Effector memory CD8-positive, alpha-beta T cell (primary cell): ENCODE measurements at regions not wholly inside any gene's neighbourhood (a gene's known extent, or its start where the extent isn't known, plus 50 kb on each side); places are given as distances from the start of the nearest gene placed in this dataset.

Experiments
- ATAC-seq: fragments of 150-1000 bp; cut with Tn5 transposase; replicated peaks from 2 replicates; pipeline ENCODE4 v1.10.0; 2021; ENCODE audit warnings: mild to moderate bottlenecking, moderate library complexity
- DNase-seq, 3 experiments: peaks; one replicate each; pipeline ENCODE4 v3.0.0; 2021
- H3K27ac Mint-ChIP-seq, 2 donors: one replicate each; pipeline ENCODE4 v1.8.0; 2022; ENCODE audit warnings: mild to moderate bottlenecking in 2 of 2, mixed read lengths in 2 of 2, moderate library complexity in 2 of 2
- H3K27me3 Mint-ChIP-seq, 2 donors: one replicate each; pipeline ENCODE4 v1.8.0; 2022; ENCODE audit warnings: mixed read lengths in 2 of 2
- H3K36me3 Mint-ChIP-seq: one replicate; pipeline ENCODE4 v1.8.0; 2022; ENCODE audit warnings: mild to moderate bottlenecking, moderate library complexity, mixed read lengths; ENCODE audit not compliant: insufficient read depth
- H3K4me1 Mint-ChIP-seq, 2 donors: one replicate each; pipeline ENCODE4 v1.8.0; 2022; ENCODE audit warnings: low read depth in 2 of 2, mixed read lengths in 2 of 2
- H3K4me3 Mint-ChIP-seq, 2 donors: one replicate each; pipeline ENCODE4 v1.8.0; 2022; ENCODE audit warnings: mild to moderate bottlenecking in 2 of 2, mixed read lengths in 2 of 2, moderate library complexity in 2 of 2
- H3K9me3 Mint-ChIP-seq, 2 donors: one replicate each; pipeline ENCODE4 v1.8.0; 2022; ENCODE audit warnings: mixed read lengths in 2 of 2

DNA sequence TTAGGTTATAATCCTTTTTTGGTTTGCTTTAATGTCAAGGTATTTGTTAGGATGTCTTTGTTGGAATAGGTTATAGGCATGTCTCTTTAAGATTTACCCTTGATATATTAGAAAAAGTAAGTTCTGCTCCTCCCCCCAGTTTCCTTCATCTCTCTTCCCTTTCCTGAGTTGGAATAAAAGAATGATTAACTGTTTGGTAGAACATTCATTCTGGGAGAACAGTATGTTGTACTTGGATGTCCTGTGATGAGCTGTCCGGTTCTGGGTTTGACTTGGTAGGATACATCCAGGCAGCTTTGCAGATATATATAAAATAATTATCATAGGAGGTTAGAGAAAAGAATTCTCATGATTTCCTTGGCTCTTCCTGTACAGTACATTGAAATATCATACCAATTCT, 199.6 kb upstream of the RREB1 start:
- Mint-ChIP-seq H3K27me3 (peaks cover 18 to 63% of the 10 kb centered on the region in 2 donors), H3K4me1 (no peaks in the 10 kb centered on the region), H3K9me3 (no peaks in the 10 kb centered on the region), H3K36me3 (no peaks in the 10 kb centered on the region), H3K4me3 (no peak overlapping the region), H3K27ac (no peak overlapping the region)
- ATAC-seq (no peak), DNase-seq (no peak)

GRCh38 chr6:6909111-6909510, 198.7 kb upstream of the RREB1 start:
- peaks cover 15 to 63% of the 10 kb centered on the region in 2 donors for H3K27me3 Mint-ChIP-seq
- H3K4me3 Mint-ChIP-seq: no peak overlapping the region

DNA sequence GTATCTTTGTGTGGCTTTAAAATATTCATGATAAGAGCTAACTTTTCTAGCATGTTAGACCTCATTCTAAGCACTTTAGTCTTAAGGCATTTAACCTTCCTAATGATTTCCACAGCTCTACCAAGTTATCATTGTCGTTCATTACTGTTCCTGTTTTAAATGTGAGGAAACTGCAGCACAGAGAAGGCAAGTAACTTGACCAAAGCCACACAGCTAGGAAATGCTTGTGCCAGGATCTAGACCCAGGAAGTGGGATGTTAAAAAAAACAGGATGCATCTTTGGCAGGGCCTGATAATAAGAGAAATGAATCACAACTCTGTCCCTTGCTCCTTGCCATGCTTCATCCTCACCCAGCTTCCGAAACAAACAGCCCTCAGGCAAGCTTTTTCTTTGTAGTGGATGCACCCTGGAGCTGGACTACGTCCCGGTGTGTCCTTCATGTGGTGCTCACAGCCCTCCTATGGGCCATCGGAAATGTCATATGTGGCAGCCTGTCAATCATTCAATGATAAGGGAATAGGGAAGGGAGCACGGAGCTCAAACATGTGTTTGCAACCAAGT, 196.9 kb upstream of the RREB1 start:
- no peak overlapping the region for H3K4me3 Mint-ChIP-seq
- no peaks in the 10 kb centered on the region for H3K9me3 Mint-ChIP-seq
- peaks cover 10 to 47% of the 10 kb centered on the region in 2 donors for H3K27me3 Mint-ChIP-seq
- no peaks in the 10 kb centered on the region for H3K36me3 Mint-ChIP-seq
- ATAC-seq: no peak
- H3K4me1 Mint-ChIP-seq: no peaks in the 10 kb centered on the region
- DNase-seq: no peak
- no peak overlapping the region for H3K27ac Mint-ChIP-seq

More at GRCh38 chr6:6909111-6909510, 198.7 kb upstream of the RREB1 start:
- no peaks in the 10 kb centered on the region for H3K36me3 Mint-ChIP-seq
- DNase-seq (no peak), ATAC-seq (no peak)
- H3K27ac Mint-ChIP-seq: no peak overlapping the region
- H3K4me1 Mint-ChIP-seq: no peaks in the 10 kb centered on the region
- H3K9me3 Mint-ChIP-seq: no peaks in the 10 kb centered on the region

DNA sequence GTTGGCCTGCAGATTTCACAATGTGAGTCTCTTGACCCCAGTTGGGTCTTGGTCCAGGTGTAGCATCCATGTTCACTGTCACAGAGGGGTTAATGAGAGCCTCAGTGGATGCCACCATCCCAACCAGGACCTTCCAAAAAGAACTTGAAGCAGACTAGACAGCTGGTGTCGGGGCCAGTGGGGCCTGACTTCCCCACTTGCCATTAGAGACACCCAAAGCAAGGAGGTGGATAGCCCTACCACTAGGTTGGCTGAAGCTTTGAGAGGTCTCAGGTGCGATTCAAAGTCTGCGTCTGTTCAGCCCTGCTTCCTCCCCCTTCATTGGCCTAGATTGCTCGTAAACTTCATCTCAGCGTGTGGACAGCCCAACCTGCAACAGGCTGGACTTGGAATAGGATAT, 196.4 kb upstream of the RREB1 start:
- Mint-ChIP-seq H3K4me3 (no peak overlapping the region), H3K36me3 (no peaks in the 10 kb centered on the region), H3K9me3 (no peaks in the 10 kb centered on the region), H3K4me1 (no peaks in the 10 kb centered on the region), H3K27ac (no peak overlapping the region), H3K27me3 (peaks cover 10 to 43% of the 10 kb centered on the region in 2 donors)
- ATAC-seq (no peak), DNase-seq (no peak)

- no peak for DNase-seq
- H3K27ac Mint-ChIP-seq: no peak overlapping the region
- H3K27me3 Mint-ChIP-seq: peaks cover 10 to 43% of the 10 kb centered on the region in 2 donors
- no peak for ATAC-seq
- no peaks in the 10 kb centered on the region for H3K36me3 Mint-ChIP-seq
- no peaks in the 10 kb centered on the region for H3K9me3 Mint-ChIP-seq
- no peak overlapping the region for H3K4me3 Mint-ChIP-seq
- no peaks in the 10 kb centered on the region for H3K4me1 Mint-ChIP-seq
Observed at GRCh38 chr6:6912817-6913744, 194.7 kb upstream of the RREB1 start.

- Mint-ChIP-seq H3K9me3 (no peaks in the 10 kb centered on the region), H3K27ac (no peak overlapping the region), H3K4me3 (no peak overlapping the region), H3K36me3 (no peaks in the 10 kb centered on the region), H3K4me1 (peaks cover 0 to 3% of the 10 kb centered on the region in 2 donors), H3K27me3 (peaks cover 7 to 43% of the 10 kb centered on the region in 2 donors)
- DNase-seq (no peak), ATAC-seq (no peak)
Observed at GRCh38 chr6:6915219-6915618, 192.5 kb upstream of the RREB1 start.

DNA sequence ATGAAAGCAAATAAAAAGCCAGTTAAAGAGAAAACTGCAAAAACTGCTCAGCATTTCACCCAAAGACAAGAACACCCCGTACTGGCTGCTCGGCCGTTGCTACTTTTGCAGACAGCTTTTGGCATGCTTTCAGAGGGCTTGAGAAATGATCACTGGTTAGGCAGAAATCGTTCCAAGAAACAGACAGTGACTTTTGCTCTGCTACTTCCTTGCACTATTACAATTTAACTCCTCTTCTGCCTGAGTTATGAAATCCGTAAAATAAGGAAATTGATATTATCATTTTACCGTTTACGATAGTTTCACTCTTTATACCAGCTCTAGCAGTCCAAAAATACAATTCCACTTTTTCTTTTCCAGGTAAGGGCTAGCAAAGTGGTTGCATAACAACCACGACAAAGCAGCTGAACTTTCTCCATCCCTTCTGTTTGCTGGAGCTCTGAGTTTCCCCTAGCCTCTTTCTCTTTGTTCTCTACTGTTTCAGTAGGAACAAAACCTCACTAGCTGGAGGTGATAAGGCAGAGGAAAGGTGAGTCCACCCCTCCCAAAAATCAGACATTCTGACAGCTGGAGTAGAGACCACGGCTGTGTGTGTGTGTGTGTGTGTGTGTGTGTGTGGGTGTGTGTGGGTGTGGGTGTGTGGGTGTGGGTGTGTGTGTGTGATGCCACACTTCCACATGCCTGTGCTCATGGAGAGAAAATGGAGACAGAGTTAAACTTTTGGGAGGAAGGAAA, 191.8 kb upstream of the RREB1 start:
- H3K9me3 Mint-ChIP-seq: no peaks in the 10 kb centered on the region
- ATAC-seq: no peak
- no peaks in the 10 kb centered on the region for H3K36me3 Mint-ChIP-seq
- peaks cover 0 to 3% of the 10 kb centered on the region in 2 donors for H3K4me1 Mint-ChIP-seq
- no peak for DNase-seq
- H3K27me3 Mint-ChIP-seq: peaks cover 14 to 43% of the 10 kb centered on the region in 2 donors
- no peak overlapping the region for H3K4me3 Mint-ChIP-seq
- no peak overlapping the region for H3K27ac Mint-ChIP-seq

DNA sequence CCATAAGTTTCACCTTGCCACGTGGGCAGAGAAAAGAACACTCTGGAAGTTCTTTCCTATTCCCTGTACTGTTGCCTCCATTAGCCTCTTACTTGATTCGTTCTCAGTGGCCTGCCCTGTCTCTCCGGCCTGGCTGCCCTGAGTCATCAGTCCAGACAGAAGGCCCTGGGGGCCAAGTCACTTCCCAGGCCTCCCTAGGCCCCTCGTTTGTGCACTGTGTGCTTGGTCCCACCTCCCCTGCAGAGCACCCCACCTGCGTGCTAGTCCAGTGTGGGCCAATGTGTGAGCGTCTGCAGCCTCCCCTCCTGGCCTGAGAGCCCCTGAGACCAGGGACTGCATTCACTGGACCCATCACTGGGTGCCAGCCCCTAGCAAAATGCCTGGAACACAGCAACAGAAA, 191.2 kb upstream of the RREB1 start:
- ATAC-seq (no peak), DNase-seq (no peak)
- Mint-ChIP-seq H3K27me3 (peaks cover 14 to 43% of the 10 kb centered on the region in 2 donors), H3K4me3 (no peak overlapping the region), H3K9me3 (no peaks in the 10 kb centered on the region), H3K4me1 (peaks cover 0 to 3% of the 10 kb centered on the region in 2 donors), H3K36me3 (no peaks in the 10 kb centered on the region), H3K27ac (no peak overlapping the region)

DNA sequence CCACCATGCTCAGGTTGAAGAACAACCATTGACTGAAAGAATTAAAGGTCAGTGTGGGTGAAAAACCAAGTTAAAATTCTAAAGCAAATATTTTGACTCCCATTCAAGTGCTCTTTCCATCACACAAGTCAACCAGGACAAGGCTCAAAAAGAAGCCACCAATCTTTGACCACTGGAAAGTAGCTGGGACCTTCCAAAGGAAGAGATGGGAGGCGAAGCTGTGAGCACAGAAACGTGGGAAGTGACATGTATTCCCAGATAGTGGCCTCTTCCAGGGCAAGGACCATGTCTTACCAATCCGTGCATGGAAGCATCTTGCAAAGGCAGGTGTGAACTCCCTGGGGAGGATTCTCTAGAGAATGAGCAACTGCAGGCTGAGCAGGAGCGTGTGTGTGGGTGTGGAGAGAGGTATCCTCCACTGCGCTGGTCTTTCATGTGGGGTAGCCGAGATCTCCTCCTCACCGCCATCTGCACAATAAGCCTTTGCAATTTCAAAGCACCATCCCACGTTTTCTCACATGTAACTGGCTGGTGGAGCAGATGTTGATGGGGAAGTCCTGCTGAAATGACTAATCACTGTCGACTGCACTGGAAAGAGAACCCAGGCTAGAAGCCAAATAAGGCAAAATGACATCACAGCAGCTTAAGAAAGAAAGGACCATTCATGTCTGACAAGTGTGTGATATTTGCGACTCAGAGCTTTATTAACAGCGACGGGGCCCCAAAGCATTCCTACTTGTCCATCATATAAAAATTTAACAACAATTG, 189.4 kb upstream of the RREB1 start:
- Mint-ChIP-seq H3K27ac (no peak overlapping the region), H3K9me3 (no peaks in the 10 kb centered on the region), H3K4me1 (peaks cover 0 to 3% of the 10 kb centered on the region in 2 donors), H3K4me3 (no peak overlapping the region), H3K36me3 (no peaks in the 10 kb centered on the region), H3K27me3 (peaks cover 10 to 35% of the 10 kb centered on the region in 2 donors)
- no peak for ATAC-seq
- no peak for DNase-seq

DNA sequence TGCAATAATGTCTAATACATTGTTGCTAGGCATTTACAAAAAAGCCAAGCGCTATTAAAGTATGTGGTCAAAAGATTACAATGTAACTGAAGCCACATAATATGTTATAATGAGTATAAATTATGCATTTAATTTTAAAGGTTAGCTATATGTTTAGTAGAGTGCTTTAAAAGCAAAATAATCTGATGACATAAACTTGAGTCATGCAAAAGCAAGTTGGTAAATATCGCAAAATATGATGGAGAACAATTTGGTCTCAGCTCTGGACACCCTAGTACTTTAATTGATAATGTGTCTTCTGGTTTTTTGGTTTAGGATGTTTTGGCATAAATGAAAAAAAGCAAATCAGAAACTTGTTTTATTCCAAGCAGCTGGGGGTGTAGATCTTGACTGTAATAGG, 188.6 kb upstream of the RREB1 start:
- H3K27me3 Mint-ChIP-seq: peaks cover 10 to 27% of the 10 kb centered on the region in 2 donors
- H3K27ac Mint-ChIP-seq: no peak overlapping the region
- H3K4me3 Mint-ChIP-seq: no peak overlapping the region
- H3K36me3 Mint-ChIP-seq: no peaks in the 10 kb centered on the region
- no peaks in the 10 kb centered on the region for H3K9me3 Mint-ChIP-seq
- DNase-seq (no peak), ATAC-seq (no peak)
- H3K4me1 Mint-ChIP-seq: peaks cover 0 to 3% of the 10 kb centered on the region in 2 donors

- Mint-ChIP-seq H3K27me3 (peaks cover 10 to 33% of the 10 kb centered on the region in 2 donors), H3K4me1 (peaks cover 0 to 3% of the 10 kb centered on the region in 2 donors), H3K4me3 (no peak overlapping the region), H3K36me3 (no peaks in the 10 kb centered on the region), H3K27ac (no peak overlapping the region), H3K9me3 (no peaks in the 10 kb centered on the region)
- DNase-seq (no peak), ATAC-seq (no peak)
Observed at GRCh38 chr6:6920114-6920986, 187.4 kb upstream of the RREB1 start.

- ATAC-seq: no peak
- peaks cover 0 to 3% of the 10 kb centered on the region in 2 donors for H3K4me1 Mint-ChIP-seq
- peaks cover 13 to 38% of the 10 kb centered on the region in 2 donors for H3K27me3 Mint-ChIP-seq
- DNase-seq: no peak
- H3K4me3 Mint-ChIP-seq: no peak overlapping the region
- H3K9me3 Mint-ChIP-seq: no peaks in the 10 kb centered on the region
- no peak overlapping the region for H3K27ac Mint-ChIP-seq
- H3K36me3 Mint-ChIP-seq: no peaks in the 10 kb centered on the region
Observed at GRCh38 chr6:6920987-6921313, 186.8 kb upstream of the RREB1 start.
